SH-SY5Y (cell line): ENCODE measurements at regions not wholly inside any gene's neighbourhood (a gene's known extent, or its start where the extent isn't known, plus 50 kb on each side); places are given as distances from the start of the nearest gene placed in this dataset.

ENCODE experiments used
- GATA2 ChIP-seq: IDR thresholded peaks from 2 replicates; pipeline ENCODE4 v1.6.1; 2011; ENCODE audit warnings: mild to moderate bottlenecking, low read depth, low read length
- GATA3 ChIP-seq: IDR thresholded peaks from 2 replicates; pipeline ENCODE4 v1.6.1; 2011; ENCODE audit warnings: low read depth, mild to moderate bottlenecking, low read length, moderate library complexity

DNA sequence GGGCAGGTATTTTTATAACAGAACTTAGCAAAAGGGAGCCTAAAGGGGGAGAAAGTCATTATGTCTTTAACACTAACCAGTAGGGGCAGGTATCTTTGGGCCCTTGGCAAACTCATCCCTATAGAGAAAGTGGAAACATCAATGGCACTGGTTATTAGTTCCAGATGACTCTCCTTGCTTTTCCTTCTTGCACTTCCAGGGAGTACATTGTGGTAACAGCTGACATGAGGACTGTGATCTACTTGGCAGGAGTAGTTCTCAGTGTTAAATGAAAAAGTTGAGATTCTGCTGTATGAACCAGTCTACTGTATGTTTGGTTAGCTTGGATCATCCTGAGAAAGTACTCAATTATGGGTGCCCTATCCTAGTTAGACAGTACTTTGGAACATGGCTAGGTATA, 93.6 kb downstream of the ATXN3L start:
- TF ChIP-seq GATA3 (no peak), GATA2 (no peak)
